CD4-positive, alpha-beta T cell treated with Interleukin-10 for 1 hour (primary cell): ENCODE measurements at regions not wholly inside any gene's neighbourhood (a gene's known extent, or its start where the extent isn't known, plus 50 kb on each side); places are given as distances from the start of the nearest gene placed in this dataset.
"Not testable (repeated sequence)": the region's sequence is repeated elsewhere in the genome, so short reads cannot be mapped to it uniquely, and the experiment has no call there.

Experiments
- DNase-seq: peaks from one replicate; pipeline ENCODE4 v3.0.0-alpha.2; 2020

DNA sequence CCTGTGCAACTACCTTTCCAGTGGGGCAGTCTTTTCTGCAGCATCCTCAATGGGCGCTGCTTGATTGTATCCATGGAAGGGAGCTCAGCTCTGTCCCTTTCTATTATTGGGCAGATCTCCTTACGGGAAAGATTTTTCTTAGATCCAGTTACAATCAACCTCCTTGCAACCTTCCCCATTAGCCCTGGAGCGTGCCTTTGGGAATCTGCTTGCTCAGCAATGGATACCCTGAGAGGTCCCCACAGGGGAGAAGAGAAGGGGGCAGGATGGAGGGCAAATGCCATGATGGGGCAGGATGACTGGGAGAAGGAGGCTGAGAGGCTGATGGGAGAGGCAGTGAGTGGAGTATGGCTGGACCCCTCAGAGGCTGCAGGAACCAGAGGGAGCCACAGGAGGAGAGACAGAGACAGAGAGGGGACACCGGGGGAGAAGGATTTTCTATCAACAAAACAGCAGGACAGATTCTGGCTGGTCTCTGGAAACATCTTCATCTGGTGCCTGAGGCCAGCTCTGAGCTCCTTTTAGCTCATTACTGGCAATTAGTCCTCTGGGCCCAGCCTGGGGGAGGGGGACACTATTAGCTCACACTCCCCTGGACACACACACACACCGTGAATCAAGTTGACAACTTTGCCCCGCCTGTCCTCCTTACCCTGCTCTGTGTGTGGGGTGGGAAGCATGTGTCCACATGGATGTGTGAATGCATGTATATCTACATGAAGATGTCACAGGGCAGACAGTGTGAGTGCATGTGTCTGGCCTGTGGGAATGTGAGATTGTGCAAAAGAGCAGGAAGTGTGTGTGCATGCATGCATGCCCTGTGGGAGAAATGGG, 80.8 kb upstream of the PAX2 start:
- no peak for DNase-seq

GRCh38 chr10:100666634-100667033, 78.7 kb upstream of the PAX2 start:
- not testable (repeated sequence) for DNase-seq

- no peak for DNase-seq
Measured at GRCh38 chr10:100669616-100670015, 75.8 kb upstream of the PAX2 start.

DNA sequence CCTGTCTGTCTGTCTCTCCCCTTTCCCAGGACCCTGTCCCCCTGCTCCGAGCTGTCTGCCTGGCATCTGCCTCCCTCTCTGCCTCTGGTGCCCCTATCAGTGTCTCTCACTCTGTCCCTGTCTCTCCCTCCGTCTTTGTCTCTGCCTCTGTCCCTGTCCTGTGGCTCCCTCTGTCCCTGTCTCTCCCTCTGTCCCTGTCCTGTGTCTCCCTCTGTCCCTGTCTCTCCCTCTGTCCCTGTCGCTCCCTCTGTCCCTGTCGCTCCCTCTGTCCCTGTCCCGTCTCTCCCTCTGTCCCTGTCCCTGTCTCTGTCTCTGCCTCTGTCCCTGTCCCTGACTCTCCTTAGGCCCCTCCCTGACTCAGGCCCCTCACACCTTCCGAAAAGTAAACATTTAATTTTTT, 75.0 kb upstream of the PAX2 start:
- DNase-seq = no peak

GRCh38 chr10:100670828-100671479, 74.4 kb upstream of the PAX2 start:
- DNase-seq = peak; percentile 53

DNA sequence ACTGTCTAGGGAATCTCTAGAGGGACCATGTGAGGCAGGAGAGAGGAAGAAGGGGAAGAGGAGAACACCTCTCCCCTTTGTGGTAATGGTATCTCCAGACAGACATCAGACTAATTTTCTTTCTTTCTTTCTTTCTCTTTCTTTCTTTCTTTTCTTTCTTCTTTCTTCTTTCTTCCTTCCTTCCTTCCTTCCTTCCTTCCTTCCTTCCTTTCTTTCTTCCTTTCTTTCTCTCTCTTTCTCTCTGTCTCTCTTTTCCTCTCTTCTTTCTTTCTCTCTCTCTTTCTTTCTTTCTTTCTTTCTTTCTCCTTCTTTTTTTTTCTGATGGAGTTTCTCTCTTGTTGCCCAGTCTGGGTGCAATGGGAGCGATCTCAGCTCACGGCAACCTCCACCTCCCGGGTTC, 73.2 kb upstream of the PAX2 start:
- DNase-seq = no peak

GRCh38 chr10:100677290-100677945, 68.0 kb upstream of the PAX2 start:
- DNase-seq = no peak

GRCh38 chr10:100679327-100679726, 66.1 kb upstream of the PAX2 start:
- no peak for DNase-seq

DNA sequence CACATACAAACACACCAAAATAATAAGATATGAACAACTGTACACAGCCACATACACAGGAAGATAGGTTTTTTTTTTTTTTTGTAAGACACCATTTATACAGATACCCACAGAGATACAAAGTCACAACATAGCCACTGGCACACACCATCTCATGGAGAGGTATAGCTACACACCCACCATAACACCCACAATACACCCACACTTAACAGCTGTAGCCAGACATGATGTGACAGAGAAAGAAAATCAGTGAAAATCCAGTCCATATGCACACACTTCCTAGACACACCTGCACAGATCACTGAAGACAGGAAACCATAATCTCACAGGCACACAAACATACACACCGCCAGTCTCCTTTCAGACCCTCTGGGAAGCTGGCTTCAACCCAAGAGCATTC, 62.4 kb upstream of the PAX2 start:
- no peak for DNase-seq

DNA sequence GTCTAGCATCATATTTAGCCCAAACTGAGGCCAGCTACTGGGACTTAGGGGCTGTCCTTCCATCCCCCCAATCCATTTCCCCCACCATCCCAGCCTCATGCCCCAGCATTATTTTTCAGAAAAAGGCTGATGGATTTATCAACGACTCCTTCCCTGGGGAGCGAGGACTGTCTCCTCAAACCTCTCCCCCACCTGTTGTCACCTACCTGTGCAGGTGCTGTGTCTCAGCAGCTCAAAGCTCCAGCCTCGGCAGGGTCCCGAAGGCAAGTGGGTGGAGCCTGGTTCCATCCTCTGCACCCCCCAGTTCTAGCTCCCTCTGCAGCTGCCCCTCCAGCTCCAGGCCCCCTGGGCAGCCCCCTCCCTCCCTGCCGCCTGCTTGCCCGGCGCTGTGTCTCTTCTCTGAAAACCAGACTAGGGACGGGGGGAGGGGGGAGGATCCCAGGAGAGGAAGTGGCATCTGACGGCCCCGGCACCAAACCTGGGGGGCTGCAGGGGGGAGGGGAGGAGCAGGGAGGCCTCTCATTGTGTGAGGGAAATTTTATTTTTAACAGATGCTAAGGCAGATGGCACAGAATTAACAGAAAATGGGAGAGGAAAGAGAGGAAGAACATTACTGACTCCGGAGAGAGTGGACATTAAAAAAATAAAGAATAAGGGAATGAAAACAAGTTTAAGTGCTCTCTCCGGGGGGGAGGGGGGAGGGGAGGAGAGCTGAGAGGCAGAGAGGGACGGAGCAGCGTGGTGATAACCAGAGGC, 61.7 kb upstream of the PAX2 start:
- no peak for DNase-seq

DNA sequence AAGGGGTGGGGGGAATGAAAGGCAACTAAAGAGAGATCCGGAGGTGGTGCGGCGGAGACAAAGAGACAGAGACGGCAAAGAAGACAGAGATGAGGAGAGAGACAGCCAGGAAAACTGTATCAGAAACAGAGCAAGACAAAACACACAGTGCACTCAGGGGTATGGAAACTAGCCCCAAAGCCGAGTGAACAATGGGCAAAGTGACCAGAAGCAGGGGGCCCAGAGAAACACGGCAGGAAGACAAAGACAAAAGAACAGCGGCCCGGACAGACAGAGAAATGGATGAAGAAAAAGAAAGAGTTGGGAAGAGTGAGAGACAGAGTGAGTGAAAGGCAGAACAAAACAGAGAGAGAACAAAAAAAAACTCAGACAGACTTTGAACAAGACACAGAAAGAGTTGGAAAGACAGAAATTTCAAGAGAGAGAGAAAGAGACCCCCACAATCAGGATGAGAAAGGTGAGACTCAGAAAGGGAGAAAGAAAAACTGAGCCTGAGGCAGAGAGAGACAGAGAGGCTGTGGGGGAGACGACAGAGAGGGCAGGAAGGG, 60.6 kb upstream of the PAX2 start:
- DNase-seq = no peak

GRCh38 chr10:100685331-100685730, 60.1 kb upstream of the PAX2 start:
- DNase-seq = no peak

DNA sequence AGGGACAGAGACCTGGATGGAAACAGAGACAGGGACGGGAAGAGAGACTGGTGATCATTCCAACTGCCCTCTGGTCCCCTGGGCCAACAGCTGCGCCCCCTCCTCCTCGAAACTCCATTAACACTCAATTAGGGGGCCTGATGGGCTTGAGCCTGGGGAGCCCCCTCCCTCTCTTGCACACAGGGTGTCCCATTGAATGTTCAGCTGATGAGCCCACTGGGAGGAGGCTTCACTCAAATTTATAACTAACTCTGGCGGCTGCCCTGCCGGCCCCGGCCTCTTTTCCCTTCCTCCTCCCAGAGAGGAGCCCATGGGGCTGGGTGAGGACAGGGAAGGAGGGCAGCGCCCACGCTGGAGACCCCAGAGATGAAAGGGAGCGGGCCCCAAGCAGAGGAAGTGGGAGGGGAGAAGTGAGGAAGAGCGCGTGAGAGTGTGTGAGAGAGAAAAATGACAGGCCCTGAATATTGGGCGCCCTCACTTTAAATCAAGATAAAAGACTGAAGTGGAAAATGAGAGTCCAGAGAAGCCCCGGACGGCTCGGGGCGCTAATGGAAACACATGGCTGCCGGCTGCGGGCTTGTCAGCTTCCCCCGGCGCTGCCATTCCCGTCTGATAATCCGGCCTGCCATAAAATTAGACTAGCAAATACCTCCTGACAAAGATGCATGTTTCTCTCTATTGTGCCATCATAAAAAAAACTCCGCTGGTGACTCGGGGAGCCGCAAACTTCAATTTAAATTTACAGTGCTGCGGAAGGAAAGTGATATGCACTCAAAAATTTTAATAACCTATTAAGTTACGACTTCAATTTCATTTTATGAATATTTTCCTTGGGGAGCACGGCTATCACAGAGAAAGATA, 58.0 kb upstream of the PAX2 start:
- DNase-seq = no peak

DNA sequence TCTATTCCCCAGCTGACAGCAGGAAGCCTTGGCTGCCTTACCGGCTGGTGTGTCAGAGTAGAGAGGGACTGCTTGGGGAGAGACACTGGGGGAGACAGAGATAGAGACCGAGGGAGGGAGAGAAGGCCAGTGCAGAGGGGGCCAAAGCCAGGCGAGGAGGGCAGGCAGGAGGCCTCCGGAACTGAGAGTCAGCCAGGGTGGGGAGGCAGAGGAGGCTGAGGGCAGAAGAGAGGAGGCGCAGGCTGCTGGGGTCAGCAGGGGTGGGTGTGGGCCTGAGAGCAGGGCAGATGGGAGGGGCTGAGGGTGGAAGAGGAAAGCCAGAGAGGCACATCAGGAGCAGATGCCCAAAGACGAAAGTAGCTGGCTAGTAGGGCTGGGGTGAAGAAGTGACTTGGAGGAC, 57.2 kb upstream of the PAX2 start:
- DNase-seq = no peak

DNA sequence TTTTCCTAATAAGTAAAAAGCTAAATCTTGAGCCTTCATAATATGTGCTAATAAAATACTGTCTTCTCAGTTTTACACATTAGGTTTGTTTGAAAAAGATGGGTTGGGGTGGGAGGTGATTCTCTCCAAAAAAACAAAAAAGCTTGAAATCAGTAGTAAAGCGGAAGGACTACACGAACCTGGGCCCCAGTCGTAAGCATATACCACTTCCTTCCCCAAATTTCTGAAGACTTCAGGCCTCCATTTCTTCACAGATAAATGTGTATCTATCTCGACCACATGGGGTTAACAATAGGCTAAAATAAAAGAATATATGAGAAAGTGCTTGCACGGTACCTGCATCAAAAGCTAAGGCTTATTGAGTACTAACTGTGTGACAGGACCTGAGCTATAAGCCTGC, 51.6 kb upstream of the PAX2 start:
- no peak for DNase-seq
